Panc1 (cell line): ENCODE measurements at regions not wholly inside any gene's neighbourhood (a gene's known extent, or its start where the extent isn't known, plus 50 kb on each side); places are given as distances from the start of the nearest gene placed in this dataset.

Experiments
- TF ChIP-seq, protein P1 (sequence below), 2 experiments: IDR thresholded peaks; 2 replicates each; pipeline ENCODE4 v1.6.1; 2011 to 2012; ENCODE audit warnings: low read depth in 2 of 2, control low read depth in 1 of 2, low read length in 1 of 2, mild to moderate bottlenecking in 1 of 2, moderate library complexity in 1 of 2; ENCODE audit not compliant: insufficient read depth in 1 of 2
- TF ChIP-seq, protein P2 (sequence below): fragments of 450-650 bp; IDR thresholded peaks from 2 replicates; pipeline ENCODE4 v1.5.1; 2017; ENCODE audit warnings: mild to moderate bottlenecking

DNA sequence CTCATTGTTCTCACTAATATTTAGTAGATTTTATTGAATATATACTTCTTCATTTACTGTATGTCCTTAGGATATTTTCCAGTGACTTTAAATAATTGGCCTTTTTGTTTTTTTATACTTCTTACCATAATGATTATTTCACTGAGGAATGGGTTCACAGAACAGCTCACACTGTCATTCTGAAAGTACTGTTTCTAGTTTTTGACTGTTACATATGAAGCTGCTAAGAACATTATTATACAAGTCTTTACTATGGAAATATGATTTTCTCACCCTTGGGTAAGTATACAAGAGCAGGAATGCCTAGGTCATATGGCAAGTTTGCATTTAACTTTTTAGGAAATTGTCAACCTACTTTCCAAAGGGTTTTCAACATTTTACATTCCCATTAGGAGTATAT is 343.1 kb downstream of the CCER1 start:
- TF ChIP-seq, protein P1, sequence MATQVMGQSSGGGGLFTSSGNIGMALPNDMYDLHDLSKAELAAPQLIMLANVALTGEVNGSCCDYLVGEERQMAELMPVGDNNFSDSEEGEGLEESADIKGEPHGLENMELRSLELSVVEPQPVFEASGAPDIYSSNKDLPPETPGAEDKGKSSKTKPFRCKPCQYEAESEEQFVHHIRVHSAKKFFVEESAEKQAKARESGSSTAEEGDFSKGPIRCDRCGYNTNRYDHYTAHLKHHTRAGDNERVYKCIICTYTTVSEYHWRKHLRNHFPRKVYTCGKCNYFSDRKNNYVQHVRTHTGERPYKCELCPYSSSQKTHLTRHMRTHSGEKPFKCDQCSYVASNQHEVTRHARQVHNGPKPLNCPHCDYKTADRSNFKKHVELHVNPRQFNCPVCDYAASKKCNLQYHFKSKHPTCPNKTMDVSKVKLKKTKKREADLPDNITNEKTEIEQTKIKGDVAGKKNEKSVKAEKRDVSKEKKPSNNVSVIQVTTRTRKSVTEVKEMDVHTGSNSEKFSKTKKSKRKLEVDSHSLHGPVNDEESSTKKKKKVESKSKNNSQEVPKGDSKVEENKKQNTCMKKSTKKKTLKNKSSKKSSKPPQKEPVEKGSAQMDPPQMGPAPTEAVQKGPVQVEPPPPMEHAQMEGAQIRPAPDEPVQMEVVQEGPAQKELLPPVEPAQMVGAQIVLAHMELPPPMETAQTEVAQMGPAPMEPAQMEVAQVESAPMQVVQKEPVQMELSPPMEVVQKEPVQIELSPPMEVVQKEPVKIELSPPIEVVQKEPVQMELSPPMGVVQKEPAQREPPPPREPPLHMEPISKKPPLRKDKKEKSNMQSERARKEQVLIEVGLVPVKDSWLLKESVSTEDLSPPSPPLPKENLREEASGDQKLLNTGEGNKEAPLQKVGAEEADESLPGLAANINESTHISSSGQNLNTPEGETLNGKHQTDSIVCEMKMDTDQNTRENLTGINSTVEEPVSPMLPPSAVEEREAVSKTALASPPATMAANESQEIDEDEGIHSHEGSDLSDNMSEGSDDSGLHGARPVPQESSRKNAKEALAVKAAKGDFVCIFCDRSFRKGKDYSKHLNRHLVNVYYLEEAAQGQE (IDR thresholded peaks at IDR 0.05; ENCODE audit: insufficient read depth in 1 of 2, low read depth in 2 of 2, low read length in 1 of 2): no peak
- TF ChIP-seq, protein P2, sequence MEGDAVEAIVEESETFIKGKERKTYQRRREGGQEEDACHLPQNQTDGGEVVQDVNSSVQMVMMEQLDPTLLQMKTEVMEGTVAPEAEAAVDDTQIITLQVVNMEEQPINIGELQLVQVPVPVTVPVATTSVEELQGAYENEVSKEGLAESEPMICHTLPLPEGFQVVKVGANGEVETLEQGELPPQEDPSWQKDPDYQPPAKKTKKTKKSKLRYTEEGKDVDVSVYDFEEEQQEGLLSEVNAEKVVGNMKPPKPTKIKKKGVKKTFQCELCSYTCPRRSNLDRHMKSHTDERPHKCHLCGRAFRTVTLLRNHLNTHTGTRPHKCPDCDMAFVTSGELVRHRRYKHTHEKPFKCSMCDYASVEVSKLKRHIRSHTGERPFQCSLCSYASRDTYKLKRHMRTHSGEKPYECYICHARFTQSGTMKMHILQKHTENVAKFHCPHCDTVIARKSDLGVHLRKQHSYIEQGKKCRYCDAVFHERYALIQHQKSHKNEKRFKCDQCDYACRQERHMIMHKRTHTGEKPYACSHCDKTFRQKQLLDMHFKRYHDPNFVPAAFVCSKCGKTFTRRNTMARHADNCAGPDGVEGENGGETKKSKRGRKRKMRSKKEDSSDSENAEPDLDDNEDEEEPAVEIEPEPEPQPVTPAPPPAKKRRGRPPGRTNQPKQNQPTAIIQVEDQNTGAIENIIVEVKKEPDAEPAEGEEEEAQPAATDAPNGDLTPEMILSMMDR: no peak
